Lung (tissue), 11 donors: ENCODE measurements at regions not wholly inside any gene's neighbourhood (a gene's known extent, or its start where the extent isn't known, plus 50 kb on each side); places are given as distances from the start of the nearest gene placed in this dataset.
A peak's percentile ranks its signal among the peaks of the same experiment; 100 is the strongest.

Experiments
- ATAC-seq: fragments of 200-7000 bp; cut with Tn5 transposase; one replicate; pipeline ENCODE4 v1.9.1; 2020; ENCODE audit warnings: moderate number of reproducible peaks; ENCODE audit not compliant: insufficient read depth, low FRiP score
- DNase-seq, 3 donors: peaks; one replicate each; pipeline ENCODE4 v3.0.0-alpha.2; 2013 to 2017
- H3K27ac ChIP-seq, 2 donors: one replicate each; pipeline ENCODE4 v1.5.1; 2013; ENCODE audit warnings: mild to moderate bottlenecking in 2 of 2, moderate library complexity in 2 of 2, control low read depth in 1 of 2, inconsistent platforms in 1 of 2, low read depth in 1 of 2, low read length in 1 of 2
- H3K27me3 ChIP-seq, 3 donors: one replicate each; pipeline ENCODE4 v1.5.1; 2013; ENCODE audit warnings: low read length in 2 of 3; ENCODE audit not compliant: control insufficient read depth in 3 of 3, insufficient read depth in 3 of 3
- H3K36me3 ChIP-seq, 4 donors: one replicate each; pipeline ENCODE4 v1.5.1; 2013; ENCODE audit warnings: low read length in 4 of 4, mild to moderate bottlenecking in 1 of 4, moderate library complexity in 1 of 4; ENCODE audit not compliant: control insufficient read depth in 4 of 4, insufficient read depth in 4 of 4
- H3K4me1 ChIP-seq, 5 donors: one replicate each; pipeline ENCODE4 v1.5.1; 2013; ENCODE audit warnings: low read length in 5 of 5, mild to moderate bottlenecking in 2 of 5, moderate library complexity in 1 of 5; ENCODE audit not compliant: control insufficient read depth in 5 of 5, insufficient read depth in 5 of 5
- H3K4me3 ChIP-seq: one replicate; pipeline ENCODE4 v1.5.1; 2013; ENCODE audit warnings: mild to moderate bottlenecking, control low read depth, moderate library complexity
- H3K9ac ChIP-seq, 2 donors: one replicate each; pipeline ENCODE4 v1.5.1; 2013; ENCODE audit warnings: low read length in 2 of 2, control low read depth in 1 of 2; ENCODE audit not compliant: insufficient read depth in 1 of 2
- H3K9me3 ChIP-seq, 4 donors: one replicate each; pipeline ENCODE4 v1.5.1; 2013; ENCODE audit warnings: low read length in 3 of 4, mild to moderate bottlenecking in 1 of 4, moderate library complexity in 1 of 4; ENCODE audit not compliant: control insufficient read depth in 4 of 4, insufficient read depth in 3 of 4
- CTCF ChIP-seq: IDR thresholded peaks from 2 replicates; pipeline ENCODE4 v1.5.1; 2012; ENCODE audit warnings: mild to moderate bottlenecking; ENCODE audit errors: control extremely low read depth, extremely low read depth
- WGBS, 2 donors: extraction: QIAGEN DNeasy Blood & Tissue Kit; methylation state at CpG; one replicate each; pipeline ENCODE4 v1.1.7; 2013; 5-methylcytosine and 5-hydroxymethylcytosine counted together
- donor health status: control.
- donor health status: control.
- donor health status: Bipolar disorder and iron deficiency.
- donor health status: healthy.
- donor health status: DM: yes; HTN: yes; CAD: no.

GRCh38 chr4:26050212-26050643 is 136.2 kb downstream of the SMIM20 start:
- Histone ChIP-seq H3K4me3 (no peak overlapping the region), H3K4me1 (peaks cover 0 to 34% (median 0%) of the 10 kb centered on the region in 5 donors), H3K27ac (no peak overlapping the region), H3K36me3 (no peaks in the 10 kb centered on the region), H3K9me3 (no peaks in the 10 kb centered on the region), H3K9ac (no peak overlapping the region), H3K27me3 (no peaks in the 10 kb centered on the region)
- WGBS, 2 donors: 69 to 77% methylated on average over 8 of the region's 8 CpGs
- peak in 1 of 3 donors; percentile 22 for DNase-seq
- no peak for TF ChIP-seq CTCF
- ATAC-seq: peak; percentile 58

GRCh38 chr4:26050671-26051070 is 136.7 kb downstream of the SMIM20 start:
- H3K9ac ChIP-seq: no peak overlapping the region
- TF ChIP-seq CTCF: no peak
- no peak for ATAC-seq
- H3K4me3 ChIP-seq: no peak overlapping the region
- 80 to 95% methylated on average over 5 of the region's 5 CpGs for WGBS, 2 donors
- H3K4me1 ChIP-seq: peaks cover 0 to 34% (median 0%) of the 10 kb centered on the region in 5 donors
- no peaks in the 10 kb centered on the region for H3K9me3 ChIP-seq
- DNase-seq: no peak
- no peaks in the 10 kb centered on the region for H3K36me3 ChIP-seq
- H3K27ac ChIP-seq: no peak overlapping the region
- H3K27me3 ChIP-seq: no peaks in the 10 kb centered on the region

GRCh38 chr4:26051240-26051639 is 137.2 kb downstream of the SMIM20 start:
- Histone ChIP-seq H3K36me3 (no peaks in the 10 kb centered on the region), H3K27me3 (no peaks in the 10 kb centered on the region), H3K9me3 (no peaks in the 10 kb centered on the region), H3K4me3 (no peak overlapping the region), H3K4me1 (peaks cover 0 to 34% (median 0%) of the 10 kb centered on the region in 5 donors), H3K9ac (no peak overlapping the region), H3K27ac (no peak overlapping the region)
- no peak for TF ChIP-seq CTCF
- WGBS, 2 donors: 79 to 88% methylated on average over 7 of the region's 7 CpGs
- ATAC-seq (no peak), DNase-seq (peak in 2 of 3 donors; percentile 49 to 63)
